BJ (cell line): ENCODE measurements at regions not wholly inside any gene's neighbourhood (a gene's known extent, or its start where the extent isn't known, plus 50 kb on each side); places are given as distances from the start of the nearest gene placed in this dataset.

ENCODE experiments used
- CTCF ChIA-PET: fragments of 350-600 bp; formaldehyde crosslinking; extraction: SDS; loops from one replicate; lab custom pipeline; 2021; ENCODE audit warnings: antibody characterized with exemption, inconsistent platforms; lab: Yijun Ruan, JAX
- POLR2A ChIA-PET: fragments of 300-600 bp; sonication (Branson Sonifier 250); formaldehyde crosslinking; extraction: SDS; loops from one replicate; lab custom pipeline; 2021; ENCODE audit warnings: antibody characterized with exemption; lab: Charles Lee
- DNase-seq: peaks from one replicate; pipeline ENCODE4 v3.0.0-alpha.2; 2011; ENCODE audit warnings: low read depth
- H3K27me3 ChIP-seq: 2 replicates; pipeline ENCODE4 v1.6.0; 2011; ENCODE audit warnings: low read length; ENCODE audit not compliant: control insufficient read depth, insufficient read depth
- H3K36me3 ChIP-seq: 2 replicates; pipeline ENCODE4 v1.5.1; 2011; ENCODE audit warnings: low read length; ENCODE audit not compliant: control insufficient read depth, insufficient read depth
- H3K4me3 ChIP-seq: 2 replicates; pipeline ENCODE4 v1.5.1; 2011; ENCODE audit warnings: low read depth, mild to moderate bottlenecking, control low read depth, low read length
- CTCF ChIP-seq: IDR thresholded peaks from 2 replicates; pipeline ENCODE4 v1.5.1; 2011; ENCODE audit warnings: low read depth, mild to moderate bottlenecking, control low read depth, inconsistent platforms, low read length, moderate library complexity; ENCODE audit not compliant: insufficient read depth

- ChIA-PET POLR2A (no interaction called here), CTCF (no interaction called here)
- Histone ChIP-seq H3K36me3 (no peaks in the 10 kb centered on the region), H3K4me3 (no peak overlapping the region), H3K27me3 (no peaks in the 10 kb centered on the region)
- no peak for TF ChIP-seq CTCF
- no peak for DNase-seq
Observed at GRCh38 chr5:164306662-164307061, 801.2 kb downstream of the MAT2B start.

GRCh38 chr5:164312801-164313200, 807.4 kb downstream of the MAT2B start:
- DNase-seq = no peak
- POLR2A ChIA-PET = no interaction called here
- CTCF ChIA-PET = no interaction called here
- Histone ChIP-seq H3K27me3 (no peaks in the 10 kb centered on the region), H3K4me3 (no peak overlapping the region), H3K36me3 (no peaks in the 10 kb centered on the region)
- TF ChIP-seq CTCF = no peak

- TF ChIP-seq CTCF = no peak
- ChIA-PET POLR2A (no interaction called here), CTCF (no interaction called here)
- no peak for DNase-seq
- Histone ChIP-seq H3K4me3 (no peak overlapping the region), H3K27me3 (no peaks in the 10 kb centered on the region), H3K36me3 (no peaks in the 10 kb centered on the region)
Observed at GRCh38 chr5:164317676-164318075, 812.3 kb downstream of the MAT2B start.

- Histone ChIP-seq H3K36me3 (no peaks in the 10 kb centered on the region), H3K4me3 (no peak overlapping the region), H3K27me3 (no peaks in the 10 kb centered on the region)
- no peak for DNase-seq
- ChIA-PET POLR2A (no interaction called here), CTCF (no interaction called here)
- TF ChIP-seq CTCF = no peak
Observed at GRCh38 chr5:164319161-164319560, 813.7 kb downstream of the MAT2B start.

GRCh38 chr5:164324239-164324638, 818.8 kb downstream of the MAT2B start:
- TF ChIP-seq CTCF = no peak
- no peak overlapping the region for H3K4me3 ChIP-seq
- no peaks in the 10 kb centered on the region for H3K36me3 ChIP-seq
- ChIA-PET POLR2A (no interaction called here), CTCF (no interaction called here)
- H3K27me3 ChIP-seq = no peaks in the 10 kb centered on the region
- no peak for DNase-seq
